GM18907 (cell line): ENCODE measurements at regions not wholly inside any gene's neighbourhood (a gene's known extent, or its start where the extent isn't known, plus 50 kb on each side); places are given as distances from the start of the nearest gene placed in this dataset.
"Not testable (repeated sequence)": the region's sequence is repeated elsewhere in the genome, so short reads cannot be mapped to it uniquely, and the experiment has no call there.

Experiments
- ATAC-seq: cut with Tn5 transposase; IDR thresholded peaks from one replicate; pipeline ENCODE4 v1.9.1; 2021; ENCODE audit warnings: mild to moderate bottlenecking, moderate library complexity; ENCODE audit not compliant: unreplicated experiment

DNA sequence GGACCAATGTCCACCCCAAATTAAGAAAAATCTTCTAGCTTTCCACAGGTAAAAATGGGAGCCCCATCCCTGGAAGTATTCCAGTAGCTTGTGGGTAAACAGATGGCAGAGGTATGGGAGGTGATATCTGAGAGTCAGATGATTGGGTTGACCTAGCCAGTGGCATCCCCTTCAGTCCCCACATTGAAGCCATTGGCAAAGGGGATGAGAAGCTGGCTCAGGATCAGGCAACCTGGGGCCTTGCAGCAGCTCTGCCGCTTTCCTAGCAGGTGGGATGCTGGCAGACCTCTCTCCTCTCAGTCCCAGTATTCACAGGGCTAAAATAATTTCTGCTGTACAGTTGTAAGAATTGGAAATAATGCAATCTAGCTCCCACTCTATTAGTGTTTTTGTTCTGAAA, 108.9 kb upstream of the KCNG1 start:
- no peak for ATAC-seq

DNA sequence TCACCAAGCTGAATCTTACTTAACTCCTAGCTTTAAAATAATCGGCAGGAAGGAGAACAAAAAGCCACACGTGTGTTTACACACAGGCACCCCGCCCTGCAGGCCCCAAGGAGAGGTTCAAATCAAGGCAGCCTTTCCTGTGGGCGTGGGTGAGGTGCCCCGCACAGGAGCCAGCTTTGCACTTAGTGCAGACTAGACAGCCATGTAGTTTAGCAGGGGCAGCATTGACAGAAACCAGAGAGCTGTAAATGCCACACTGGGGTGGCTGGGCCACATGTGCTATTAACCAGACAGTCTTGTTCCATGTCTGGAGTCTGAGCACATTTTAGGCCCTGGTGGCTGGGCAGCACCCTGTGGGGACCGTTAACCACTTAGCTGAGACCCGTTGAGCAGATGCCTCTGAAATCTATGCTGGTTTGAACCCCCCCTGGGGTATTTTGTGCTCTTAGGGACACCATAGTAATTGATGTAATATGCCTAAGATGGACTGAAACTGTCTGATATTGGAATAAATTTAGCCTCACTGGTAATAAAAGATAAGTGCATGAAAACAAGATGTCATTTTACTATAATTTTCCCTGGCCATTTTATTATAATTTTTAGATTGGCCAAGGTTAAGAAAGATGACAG, 106.4 kb upstream of the KCNG1 start:
- no peak for ATAC-seq

DNA sequence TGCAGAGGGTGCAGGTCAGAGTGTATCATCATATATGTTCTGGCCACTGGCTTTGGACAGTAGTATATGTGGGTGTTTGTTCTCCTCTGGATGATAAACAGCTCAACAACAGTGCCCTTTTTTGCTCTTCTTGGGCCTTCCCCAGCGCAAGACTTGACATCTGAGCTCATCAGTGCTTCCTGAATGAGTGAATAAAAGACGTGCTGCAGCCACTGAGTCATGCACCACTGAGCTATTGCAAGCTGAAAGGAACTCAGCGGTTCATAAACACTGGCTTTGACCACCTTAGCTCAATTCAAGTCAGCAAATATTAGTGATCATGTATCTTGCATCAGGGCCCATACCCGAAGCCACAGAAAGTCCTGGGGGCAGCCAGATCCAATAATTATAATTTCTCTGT, 105.3 kb upstream of the KCNG1 start:
- peak; percentile 51 for ATAC-seq

DNA sequence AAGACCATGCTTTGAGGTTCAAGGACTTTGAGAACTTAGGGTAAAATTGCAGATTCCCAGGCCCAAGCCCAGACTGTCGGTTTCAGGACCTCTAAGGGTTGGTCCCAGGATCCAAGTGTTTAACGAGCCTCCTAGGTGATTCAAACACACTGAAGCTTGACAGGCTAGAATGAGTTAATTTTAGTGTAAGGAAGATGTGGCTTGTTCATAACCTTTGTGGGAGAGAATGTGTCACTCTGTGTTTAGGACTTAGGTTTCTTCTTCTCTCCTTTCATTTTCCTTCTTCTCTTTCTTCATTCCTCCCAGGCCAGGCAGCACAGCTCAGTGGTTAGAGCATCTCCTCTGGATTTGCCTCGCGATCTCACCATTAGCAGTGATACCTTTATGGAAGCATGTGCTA, 104.8 kb upstream of the KCNG1 start:
- no peak for ATAC-seq

DNA sequence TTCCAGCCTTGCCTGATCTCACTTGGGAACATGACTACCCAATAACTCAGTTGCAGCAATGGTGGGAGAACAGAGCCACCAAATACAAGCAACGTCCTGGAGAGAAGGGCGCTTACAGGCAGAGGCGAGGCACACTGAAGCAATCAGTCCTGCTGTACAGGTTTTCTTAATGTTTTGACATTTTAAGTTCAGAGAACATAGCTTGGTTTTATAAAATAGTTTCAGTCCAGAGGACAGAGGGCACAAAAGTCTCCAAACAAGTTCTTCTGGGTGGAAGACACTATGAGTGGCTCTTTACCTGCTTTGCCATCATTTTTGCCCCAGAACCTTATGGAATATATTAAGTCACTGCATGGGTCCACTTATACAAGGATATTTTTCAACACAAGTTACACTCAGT, 103.4 kb upstream of the KCNG1 start:
- no peak for ATAC-seq

DNA sequence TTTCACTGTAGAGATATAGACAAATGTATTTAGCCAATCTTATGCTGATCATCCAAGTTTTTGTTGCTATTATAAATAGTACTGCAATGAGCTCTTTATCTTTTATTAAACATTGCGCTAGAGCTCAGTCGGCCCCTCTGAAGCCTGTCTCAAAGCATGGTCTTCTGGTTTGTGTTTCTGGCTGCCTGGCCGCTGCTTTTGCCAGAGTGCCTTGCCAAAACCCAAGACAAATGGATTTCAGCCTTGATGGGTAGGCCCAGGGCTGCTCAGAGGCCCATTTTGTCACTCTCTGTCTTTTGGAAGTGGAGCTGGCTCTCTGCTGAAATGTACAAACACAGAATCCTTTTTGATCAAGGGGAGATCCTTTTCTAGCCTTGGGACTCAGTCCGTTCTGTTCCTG, 102.9 kb upstream of the KCNG1 start:
- no peak for ATAC-seq

DNA sequence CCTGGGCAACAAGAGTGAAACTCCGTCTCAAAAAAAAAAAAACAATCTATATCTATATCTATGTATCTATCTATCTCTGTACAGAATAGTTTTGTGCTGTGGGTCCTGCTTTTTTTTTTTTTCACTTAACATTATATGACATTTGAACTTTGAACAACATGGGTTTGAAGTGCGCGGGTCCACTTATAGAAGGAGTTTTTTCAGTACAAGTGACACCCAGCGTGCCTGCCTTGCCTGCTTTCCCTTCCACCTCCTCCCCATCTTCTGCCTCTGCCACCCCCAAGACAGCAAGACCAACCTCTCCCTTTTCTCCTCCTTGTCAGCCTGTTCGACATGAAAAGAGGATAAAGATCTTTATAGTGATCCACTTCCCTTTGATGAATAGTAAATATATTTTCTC, 102.2 kb upstream of the KCNG1 start:
- ATAC-seq = no peak

DNA sequence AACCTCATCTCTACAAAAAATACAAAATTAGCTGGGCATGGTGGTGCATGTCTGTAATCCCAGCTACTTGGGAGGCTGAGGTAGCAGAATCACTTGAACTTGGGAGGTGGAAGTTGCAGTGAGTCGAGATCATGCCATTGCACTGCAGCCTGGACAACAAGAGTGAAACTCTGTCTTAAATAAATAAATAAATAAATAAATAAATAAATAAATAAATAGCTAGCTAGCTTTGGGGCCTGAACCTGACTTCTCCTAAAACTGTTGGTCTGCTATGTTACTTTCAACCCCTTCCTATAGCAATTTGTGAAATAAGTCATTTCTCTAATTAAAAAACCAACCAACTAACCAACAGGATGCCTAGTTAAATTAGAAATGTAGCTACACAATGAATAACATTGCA, 101.0 kb upstream of the KCNG1 start:
- not testable (repeated sequence) for ATAC-seq

DNA sequence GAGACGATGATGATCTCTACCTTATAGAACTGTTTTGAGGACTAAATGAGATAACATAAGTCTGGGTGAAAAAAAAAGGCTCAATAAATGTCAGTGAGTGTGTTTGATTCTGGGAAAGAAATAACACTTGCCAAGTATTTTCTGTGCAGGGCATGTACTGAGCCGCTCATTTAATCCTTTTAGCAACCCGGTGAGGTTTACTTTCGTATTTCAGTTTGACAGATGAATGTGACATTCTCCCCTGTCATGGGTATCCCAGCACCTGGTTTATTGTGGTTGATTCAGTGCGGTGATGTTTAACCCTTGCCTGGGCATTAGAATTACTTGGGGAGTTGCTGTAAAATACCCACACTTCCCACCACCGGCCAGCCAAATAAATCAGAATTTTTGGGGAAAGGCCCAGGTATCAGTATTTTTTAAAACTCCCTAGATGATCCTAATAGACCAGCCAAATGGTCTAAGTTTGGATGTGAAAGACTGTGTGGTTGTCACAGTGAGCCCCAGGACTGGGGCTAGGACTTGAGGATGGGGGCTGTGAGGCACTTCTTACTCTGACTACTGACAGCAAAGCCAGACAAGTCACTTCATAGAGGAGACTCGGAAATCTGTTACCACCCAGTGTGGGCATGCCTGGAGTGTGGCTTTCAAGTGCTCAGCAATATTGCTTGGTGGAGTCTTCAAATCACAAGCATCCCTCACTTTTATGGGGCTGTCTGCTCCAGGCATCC, 100.2 kb upstream of the KCNG1 start:
- no peak for ATAC-seq

DNA sequence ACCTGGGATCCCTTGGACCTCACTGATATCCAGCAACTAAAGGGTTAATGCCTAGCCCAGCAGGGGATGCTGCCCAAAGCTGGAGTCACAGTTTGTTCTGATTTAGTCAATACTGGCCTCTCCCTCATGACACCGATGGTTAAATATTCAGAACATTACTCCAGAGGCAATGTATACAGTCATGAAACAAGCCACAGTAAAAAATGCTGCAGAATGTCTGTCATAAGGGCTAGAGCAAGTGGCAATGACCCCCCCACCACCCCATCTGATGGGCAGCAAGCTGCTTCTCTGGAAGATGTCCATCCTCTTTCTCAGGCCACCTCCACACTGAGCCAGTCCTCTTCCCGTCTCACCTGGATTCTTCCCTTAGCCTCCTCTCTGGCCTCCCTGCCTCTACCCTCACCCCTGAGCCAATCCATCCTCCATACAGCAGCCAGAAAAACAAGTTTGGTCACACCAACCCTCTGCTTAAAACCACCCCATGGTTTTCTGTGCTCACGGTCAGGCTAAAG, 99.0 kb upstream of the KCNG1 start:
- no peak for ATAC-seq

DNA sequence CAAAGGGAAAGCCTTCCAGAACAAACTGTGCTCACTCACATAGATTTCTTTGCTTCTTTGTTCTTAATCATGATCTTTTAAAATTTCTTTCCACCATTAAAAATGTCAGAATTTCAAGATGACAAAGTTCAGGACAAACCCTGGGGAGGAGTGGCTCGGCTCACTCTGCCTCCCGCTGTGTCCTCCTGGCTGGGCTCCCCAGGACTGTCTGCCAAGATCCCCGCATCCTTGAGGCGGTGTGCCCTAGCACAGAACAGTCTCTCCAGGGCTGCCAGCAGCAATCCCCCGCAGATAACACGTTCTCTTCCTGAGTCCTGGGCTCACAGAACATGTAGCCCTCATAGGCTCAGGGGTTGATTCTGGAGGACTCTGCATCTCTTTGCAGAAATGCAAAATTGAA, 98.4 kb upstream of the KCNG1 start:
- no peak for ATAC-seq

DNA sequence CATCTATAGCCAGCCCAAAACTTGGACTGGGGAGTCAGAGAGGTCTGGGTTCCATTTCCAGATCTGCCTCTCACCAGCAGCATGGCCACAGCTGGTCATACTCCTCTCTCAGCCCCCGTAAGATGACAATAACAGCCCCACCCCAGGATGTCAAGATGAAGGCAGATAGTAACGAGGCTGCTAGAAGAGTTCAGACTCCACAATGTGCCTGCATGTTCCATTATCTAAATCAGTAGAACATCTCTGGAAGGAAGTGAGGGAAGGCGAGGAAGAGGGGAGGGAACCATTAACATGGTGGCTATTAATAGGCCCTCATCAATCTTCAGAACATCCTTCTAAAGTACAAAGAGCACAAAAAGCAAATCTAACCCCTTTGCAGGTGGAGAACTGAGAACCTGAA, 98.0 kb upstream of the KCNG1 start:
- no peak for ATAC-seq

DNA sequence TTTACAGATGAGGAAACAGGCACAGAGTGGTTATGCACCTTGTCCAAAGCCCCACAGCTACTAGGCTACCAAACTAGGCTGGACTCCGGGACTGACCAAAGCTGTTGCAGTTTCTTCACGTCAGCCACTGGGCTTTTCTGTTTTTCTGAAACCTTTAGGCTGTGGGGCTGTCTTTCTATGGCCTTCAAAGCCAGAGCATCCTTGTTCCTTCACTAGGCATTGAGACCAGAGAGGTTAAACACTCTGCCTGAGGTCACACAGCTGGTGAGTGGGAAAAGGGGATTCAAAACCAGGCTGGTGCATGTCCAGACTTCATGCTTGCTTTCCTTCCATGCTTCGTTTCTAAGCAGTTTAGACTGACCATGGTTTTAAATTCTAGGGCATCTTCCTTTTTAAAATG, 97.5 kb upstream of the KCNG1 start:
- ATAC-seq = no peak

DNA sequence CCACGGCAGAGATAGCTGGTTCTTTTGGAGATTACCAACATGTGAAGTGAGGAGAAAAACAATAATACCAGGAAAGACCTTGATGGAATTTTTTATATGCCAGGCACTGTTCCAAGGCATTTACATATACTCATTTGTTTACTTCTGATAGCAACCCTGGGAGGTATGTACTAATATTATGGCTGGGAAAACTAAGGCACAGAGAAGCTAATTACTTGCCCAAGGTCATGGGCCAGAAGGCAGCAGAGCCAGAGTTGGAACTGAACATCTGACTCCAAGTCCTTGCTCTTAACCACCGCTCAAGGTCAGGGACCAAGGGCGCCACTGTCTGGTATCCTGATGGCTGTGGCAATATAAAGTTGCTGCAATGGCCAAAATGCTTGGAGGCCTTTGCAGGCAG, 97.0 kb upstream of the KCNG1 start:
- ATAC-seq = no peak

DNA sequence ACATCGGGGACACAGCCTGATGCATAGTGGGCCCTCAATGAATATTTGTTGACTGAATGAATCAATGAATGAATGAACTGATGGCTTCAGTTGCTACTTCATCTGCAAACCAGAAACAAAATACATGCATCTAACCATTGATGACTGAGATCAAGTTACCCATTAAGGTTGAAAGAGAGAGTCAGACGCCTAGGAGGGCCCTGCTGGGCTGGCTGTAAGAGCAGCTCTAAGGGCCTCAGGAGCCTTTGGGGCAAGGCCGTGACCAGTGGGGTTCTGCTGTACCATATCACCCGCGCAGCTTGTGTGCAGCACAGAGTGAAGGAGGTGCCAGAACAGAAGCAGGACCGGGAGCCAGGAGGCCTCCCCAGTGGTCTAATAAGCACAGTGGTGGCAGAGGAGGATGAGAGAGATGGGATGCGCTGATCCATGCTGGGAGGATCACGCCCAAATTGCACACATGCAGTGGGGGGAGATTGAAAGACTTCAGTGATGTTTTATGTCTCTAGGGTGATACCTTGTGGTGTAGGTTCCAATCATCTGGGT, 96.1 kb upstream of the KCNG1 start:
- no peak for ATAC-seq

DNA sequence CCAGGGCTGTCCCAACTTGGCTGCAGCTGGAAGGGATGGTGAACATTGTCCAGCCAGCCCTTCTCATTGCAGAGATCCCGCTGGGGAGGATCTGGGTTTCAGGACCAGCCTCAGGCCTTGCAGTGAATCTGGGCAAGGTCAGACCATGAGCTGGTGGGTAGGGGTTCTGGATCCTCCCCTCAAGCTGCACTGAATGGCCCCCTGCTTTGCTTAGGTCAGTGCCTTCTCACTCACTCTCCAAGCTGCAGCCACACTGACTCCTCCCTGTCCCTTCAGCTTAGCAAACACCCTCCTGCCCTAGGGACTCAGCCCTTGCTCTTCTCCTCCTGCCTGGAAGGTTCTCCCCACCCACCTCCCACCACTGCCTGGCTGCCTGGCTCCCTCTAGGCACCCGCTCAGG, 95.3 kb upstream of the KCNG1 start:
- no peak for ATAC-seq

DNA sequence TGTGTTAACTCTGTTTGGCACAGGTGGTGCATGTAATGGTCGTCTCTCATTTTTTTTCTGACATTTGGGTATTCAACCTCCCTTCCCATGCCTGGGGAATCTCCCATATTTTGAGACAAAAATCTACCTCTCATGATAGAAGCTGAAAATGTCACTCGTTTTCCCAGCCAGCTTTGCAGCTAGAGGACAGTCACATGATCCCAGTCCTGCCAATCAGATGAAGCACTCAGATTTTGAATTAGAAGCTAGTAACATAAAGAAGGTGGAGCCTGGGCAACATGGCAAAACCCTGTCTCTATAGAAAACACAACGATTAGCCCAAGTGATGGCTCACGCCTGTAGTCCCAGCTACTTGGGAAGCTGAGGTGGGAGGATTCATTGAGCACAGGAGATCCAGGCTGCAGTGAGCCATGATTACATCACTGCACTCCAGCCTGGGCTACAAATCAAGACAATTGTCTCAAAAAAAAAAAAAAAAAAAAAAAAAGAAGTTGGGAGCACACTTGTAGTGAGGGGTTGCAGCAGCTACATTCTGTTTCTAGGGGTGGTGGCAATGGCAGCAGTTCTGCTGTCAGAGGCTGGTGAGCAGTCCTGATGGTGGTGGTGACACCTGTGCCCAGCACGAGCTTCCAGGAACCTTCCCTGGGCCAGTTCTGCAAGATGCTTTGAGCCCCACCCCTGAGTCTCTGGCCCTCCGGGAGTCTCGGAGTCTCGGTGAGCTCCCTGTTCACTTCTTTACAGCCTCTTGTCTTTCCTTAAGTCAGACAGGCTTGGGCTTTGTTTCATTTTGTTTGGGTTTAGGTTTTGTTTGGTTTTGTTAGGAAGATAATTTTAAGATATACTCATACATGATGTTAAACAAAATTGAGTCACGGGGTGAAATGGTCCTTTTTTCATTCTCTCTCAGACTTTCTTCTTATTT, 94.1 kb upstream of the KCNG1 start:
- ATAC-seq = no peak

DNA sequence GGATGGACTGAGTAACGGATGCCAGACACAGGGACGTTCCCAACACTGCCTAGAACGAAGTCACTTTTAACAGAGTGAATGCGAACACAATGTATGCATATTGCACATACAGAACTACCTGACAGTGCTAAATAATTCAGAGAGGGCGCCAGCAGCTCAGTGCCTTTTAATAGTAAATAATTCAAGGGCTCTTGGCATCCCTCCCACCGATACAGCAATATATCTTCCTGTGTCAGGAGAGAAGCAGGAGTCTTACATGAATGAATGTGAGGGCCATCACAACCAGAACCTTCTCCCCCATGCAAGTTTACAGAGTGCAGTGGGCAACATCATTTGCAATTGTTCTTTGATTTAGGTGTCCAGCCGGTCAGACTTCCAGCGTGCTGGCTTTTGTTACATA, 88.4 kb upstream of the KCNG1 start:
- ATAC-seq = no peak

DNA sequence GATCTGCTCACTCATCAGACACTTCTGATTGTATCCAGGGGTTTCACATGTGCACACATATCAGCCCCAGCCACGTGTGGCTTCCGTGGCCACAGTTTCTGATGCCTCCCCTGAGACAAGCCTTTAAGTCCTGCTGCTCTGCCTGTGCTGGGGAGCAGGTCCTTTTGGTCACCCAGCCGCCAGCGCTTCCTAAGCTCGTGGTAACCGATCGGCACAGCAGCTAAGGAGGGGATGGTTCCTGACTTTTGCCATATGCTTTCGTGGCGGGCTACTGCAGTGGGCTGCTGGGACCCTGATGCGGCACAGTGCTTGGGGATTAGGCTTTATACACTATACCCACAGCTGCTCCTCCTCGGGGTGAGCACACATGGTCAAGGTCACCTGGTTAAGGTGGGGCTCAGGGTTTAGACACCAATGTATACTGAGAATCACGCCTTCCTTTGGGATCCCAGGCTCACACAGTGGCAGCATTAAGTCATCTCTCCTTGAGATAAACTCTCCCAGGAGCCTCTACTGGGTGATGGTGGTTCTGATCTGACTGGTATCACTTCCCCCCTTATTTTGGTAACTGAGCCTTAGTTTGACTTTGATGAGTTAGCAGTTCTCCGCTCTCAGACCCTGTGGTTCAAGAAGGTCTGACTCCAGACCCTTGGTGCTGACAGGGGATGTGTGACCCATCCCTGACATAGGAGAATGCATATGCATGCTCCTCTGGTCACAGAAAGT, 85.9 kb upstream of the KCNG1 start:
- no peak for ATAC-seq

DNA sequence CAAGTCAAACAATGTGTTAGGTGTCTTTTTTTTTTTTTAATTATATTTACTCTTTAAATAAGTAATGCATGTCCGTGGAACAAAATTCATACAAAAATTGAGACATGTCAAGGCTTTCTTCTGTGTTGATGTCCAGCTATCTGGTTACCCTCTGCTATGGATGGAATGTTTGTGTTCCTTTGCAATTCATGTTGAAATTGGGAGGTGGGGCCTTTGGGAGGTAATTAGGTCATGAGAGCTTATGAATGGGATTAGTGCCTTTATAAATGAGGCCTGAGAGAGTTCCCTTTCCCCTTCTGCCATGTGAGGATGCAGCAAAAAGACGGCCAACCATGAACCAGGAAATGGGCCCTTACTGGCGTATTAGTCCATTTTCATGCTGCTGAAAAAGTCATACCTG, 83.1 kb upstream of the KCNG1 start:
- ATAC-seq = no peak
